Suppressor macrophage (primary cell): ENCODE measurements at regions not wholly inside any gene's neighbourhood (a gene's known extent, or its start where the extent isn't known, plus 50 kb on each side); places are given as distances from the start of the nearest gene placed in this dataset.
"Not testable (repeated sequence)": the region's sequence is repeated elsewhere in the genome, so short reads cannot be mapped to it uniquely, and the experiment has no call there.

Experiments
- DNase-seq, 4 experiments: peaks; one replicate each; pipeline ENCODE4 v3.0.0-alpha.2; 2020 to 2022

GRCh38 chr1:30111431-30111830 is 612.0 kb downstream of the MATN1 start:
- DNase-seq = peak; percentile 58 to 76 (median 68)

- no peak for DNase-seq
Observed at GRCh38 chr1:30110846-30111245, 612.5 kb downstream of the MATN1 start.

GRCh38 chr1:30109853-30110252 is 613.5 kb downstream of the MATN1 start:
- no peak for DNase-seq

- DNase-seq = peak; percentile 19 to 60 (median 51)
Observed at GRCh38 chr1:30108186-30108585, 615.2 kb downstream of the MATN1 start.

- peak in 2 of 4 experiments; percentile 24 to 41 for DNase-seq
Observed at GRCh38 chr1:30106125-30106524, 617.3 kb downstream of the MATN1 start.

DNA sequence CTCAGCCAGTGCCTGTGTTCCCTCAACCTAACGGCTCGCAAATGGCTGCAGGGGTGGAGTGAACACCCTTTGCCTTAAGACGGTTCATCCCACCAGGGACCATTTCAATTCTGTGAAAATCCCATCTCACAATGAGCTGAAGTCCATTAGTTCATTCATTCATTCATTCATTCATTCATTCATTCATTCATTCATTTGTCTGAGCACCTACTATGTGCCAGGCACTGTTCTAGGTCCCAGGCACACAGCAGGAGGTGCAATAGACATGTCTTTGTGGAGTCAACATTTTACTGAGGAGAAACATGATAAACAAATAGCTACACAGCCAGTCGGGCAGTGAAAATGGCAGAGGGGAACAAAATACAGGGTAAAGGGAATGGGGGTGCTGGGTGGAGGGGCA is 618.8 kb downstream of the MATN1 start:
- DNase-seq = no peak

DNA sequence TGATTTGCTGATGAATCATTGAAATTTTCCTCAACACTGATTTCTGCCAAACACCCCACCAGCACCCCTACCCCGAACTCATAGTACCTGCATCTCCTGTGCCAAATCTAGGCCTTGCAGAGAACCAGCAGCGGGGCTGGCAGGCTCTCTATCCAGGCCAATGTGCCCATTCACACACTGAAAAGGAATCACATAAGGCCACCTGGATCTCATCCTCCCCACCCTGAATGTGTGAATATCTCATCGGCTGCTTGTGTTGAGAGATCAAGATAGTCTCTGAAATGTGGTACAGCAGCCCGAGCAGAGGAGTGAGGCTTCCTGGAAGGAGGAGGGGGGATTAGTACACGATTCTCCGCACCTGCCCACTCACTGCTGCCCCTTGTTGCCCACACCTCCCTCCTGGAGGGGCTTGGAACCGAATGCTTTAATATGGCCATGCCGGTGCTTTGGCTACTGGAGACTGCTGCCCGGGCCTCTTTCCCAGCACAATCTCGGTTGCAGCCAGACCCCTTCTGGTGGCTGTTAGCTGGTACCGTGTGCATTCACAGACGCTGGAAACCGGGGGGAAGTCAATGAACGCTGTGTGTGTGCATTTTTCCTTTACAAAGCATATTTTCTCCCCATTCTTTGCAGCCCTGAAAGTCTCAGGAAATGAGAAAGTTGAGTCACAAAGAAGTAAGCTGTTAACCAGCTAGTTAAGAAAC is 619.5 kb downstream of the MATN1 start:
- DNase-seq = no peak

GRCh38 chr1:30102605-30103004 is 620.8 kb downstream of the MATN1 start:
- no peak for DNase-seq

- DNase-seq = no peak
Observed at GRCh38 chr1:30101487-30102227, 621.7 kb downstream of the MATN1 start.

GRCh38 chr1:30101016-30101415 is 622.4 kb downstream of the MATN1 start:
- DNase-seq = no peak

- no peak for DNase-seq
Observed at GRCh38 chr1:30100524-30100862, 622.9 kb downstream of the MATN1 start.

- DNase-seq = no peak
Observed at GRCh38 chr1:30099587-30100523, 623.5 kb downstream of the MATN1 start.

- not testable (repeated sequence) for DNase-seq
Observed at GRCh38 chr1:30097851-30098250, 625.5 kb downstream of the MATN1 start.

- DNase-seq = no peak
Observed at GRCh38 chr1:30095451-30096025, 627.8 kb downstream of the MATN1 start.

GRCh38 chr1:30095051-30095450 is 628.3 kb downstream of the MATN1 start:
- no peak for DNase-seq

GRCh38 chr1:30092051-30092858 is 631.1 kb downstream of the MATN1 start:
- DNase-seq = no peak

DNA sequence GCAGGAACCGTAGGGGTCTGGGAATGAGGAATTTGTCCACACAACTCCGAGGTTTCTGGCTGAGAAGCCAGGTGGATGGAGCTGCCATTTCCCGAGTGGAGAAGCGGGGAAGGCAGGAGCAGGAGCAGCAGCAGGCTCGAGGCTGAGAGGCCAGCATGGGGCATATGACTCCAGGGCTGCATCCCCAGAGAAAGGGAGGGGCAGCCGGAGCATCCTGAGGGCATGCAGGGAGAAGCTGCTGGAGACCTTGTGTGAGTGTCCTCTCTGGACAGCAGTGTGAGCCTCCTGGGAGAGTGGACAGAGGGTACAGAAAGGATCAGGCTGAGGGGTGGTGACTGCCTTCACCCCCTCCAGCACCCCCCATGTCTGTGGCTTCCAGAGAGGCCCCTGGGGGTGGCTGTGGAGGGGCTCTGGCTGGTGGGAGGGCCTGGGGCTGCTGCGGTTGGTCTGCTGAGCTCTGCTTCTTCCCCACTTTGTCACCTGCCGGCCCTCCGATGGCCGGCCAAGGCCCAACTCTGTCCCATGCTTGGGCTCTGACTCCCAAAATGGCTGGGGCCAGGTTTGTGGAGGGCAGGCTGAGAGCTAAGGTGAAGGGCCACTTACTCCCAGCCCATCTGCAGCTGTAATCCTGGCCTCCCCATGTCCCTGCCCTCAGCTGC is 633.1 kb downstream of the MATN1 start:
- DNase-seq = no peak

DNA sequence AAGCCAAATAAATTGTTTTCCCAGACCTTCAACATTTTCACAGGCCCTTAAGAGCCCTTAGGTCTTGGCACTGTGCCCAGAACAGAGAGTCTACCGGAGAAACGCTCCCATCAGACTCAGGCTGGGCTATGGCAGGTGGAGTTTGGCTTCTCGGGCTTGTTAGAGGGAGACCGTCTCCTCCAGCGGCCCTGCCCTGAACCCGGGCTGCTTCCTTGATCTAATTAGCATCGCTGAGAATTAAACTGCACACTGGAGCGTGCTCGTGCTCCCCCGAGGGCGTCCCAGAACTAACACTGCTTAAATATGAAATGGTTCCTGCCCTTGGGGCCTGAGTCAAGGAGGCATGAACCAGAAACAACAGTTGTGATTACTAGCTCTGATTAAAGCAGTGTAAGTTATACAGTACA is 634.4 kb downstream of the MATN1 start:
- no peak for DNase-seq

DNA sequence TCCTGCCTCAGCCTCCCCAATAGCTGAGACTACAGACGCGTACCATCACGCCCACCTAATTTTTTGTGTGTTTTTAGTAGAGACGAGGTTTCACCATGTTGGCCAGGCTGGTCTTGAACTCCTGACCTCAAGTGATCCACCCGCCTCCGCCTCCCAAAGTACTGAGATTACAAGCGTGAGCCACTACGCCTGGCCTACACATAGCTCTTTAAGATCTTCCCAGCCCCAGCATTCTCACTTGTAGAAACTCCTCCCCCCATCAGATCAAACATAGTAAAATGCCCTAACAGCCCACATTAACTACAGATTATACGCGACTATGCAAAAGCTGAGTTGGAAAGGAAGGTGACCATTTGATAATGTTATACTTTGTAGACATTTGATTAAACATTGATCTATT is 634.8 kb downstream of the MATN1 start:
- DNase-seq = no peak

DNA sequence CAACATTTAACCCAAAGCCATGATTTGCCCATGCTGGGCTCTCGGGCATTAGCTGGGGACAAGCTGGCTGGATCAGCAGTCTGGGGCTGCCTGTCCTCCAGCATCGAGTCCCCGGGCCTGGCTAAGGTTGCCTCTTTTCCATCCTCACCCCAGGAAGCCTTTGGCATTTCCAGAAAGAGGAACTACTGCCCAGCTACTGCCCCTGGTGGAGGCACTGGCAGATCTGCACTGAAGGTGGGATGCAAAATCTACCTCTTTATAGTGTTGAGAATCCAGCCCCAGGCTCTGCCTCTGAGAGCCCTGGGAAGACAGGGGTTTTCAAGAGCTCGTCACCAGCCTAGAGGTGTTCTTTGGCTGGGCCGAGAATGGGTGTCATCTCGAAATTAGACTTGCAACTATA is 635.9 kb downstream of the MATN1 start:
- peak; percentile 31 to 59 (median 55) for DNase-seq
